ENCODE measurements at regions not wholly inside any gene's neighbourhood (a gene's known extent, or its start where the extent isn't known, plus 50 kb on each side); places are given as distances from the start of the nearest gene placed in this dataset.

GRCh38 chrX:26851981-26852380 is 611.2 kb downstream of the PPP4R3C start:
- TF ChIP-seq CTCF (IDR thresholded peaks at IDR 0.05; ENCODE audit: low read depth, low read length, poor library complexity, severe bottlenecking) (no peak), EZH2phosphoT487 (IDR thresholded peaks at IDR 0.05; ENCODE audit: borderline replicate concordance, low read length) (no peak)
